WTC11 (cell line): ENCODE measurements at regions not wholly inside any gene's neighbourhood (a gene's known extent, or its start where the extent isn't known, plus 50 kb on each side); places are given as distances from the start of the nearest gene placed in this dataset.

Source experiments
- ATAC-seq: fragments of 200-7000 bp; cut with Tn5 transposase; 2 replicates; pipeline ENCODE4 v1.10.0; 2021; ENCODE audit warnings: mild to moderate bottlenecking, moderate library complexity
- CTCF ChIA-PET: fragments of 300-600 bp; sonication (Branson Sonifier 250); formaldehyde crosslinking; loops from one replicate; lab custom pipeline; 2021; ENCODE audit warnings: antibody characterized with exemption; lab: Charles Lee
- POLR2A ChIA-PET: fragments of 350-600 bp; sonication (Branson Sonifier 250); formaldehyde crosslinking; loops from one replicate; lab custom pipeline; 2021; ENCODE audit warnings: antibody characterized with exemption; lab: Charles Lee
- DNase-seq: peaks from one replicate; pipeline ENCODE4 v3.0.0; 2021; ENCODE audit warnings: low spot score
- H3K27ac Mint-ChIP-seq: 2 replicates; pipeline ENCODE4 v1.8.0; 2021; ENCODE audit warnings: mixed read lengths
- H3K27me3 Mint-ChIP-seq: 2 replicates; pipeline ENCODE4 v1.8.0; 2021; ENCODE audit warnings: low read depth, mild to moderate bottlenecking, moderate library complexity, mixed read lengths
- H3K36me3 Mint-ChIP-seq: 2 replicates; pipeline ENCODE4 v1.8.0; 2021; ENCODE audit warnings: mixed read lengths
- H3K4me1 Mint-ChIP-seq: 2 replicates; pipeline ENCODE4 v1.8.0; 2022; ENCODE audit warnings: mixed read lengths
- H3K4me3 Mint-ChIP-seq: 2 replicates; pipeline ENCODE4 v1.8.0; 2021; ENCODE audit warnings: mild to moderate bottlenecking, moderate library complexity, mixed read lengths
- H3K9me3 Mint-ChIP-seq: 2 replicates; pipeline ENCODE4 v1.8.0; 2021; ENCODE audit warnings: mixed read lengths
- ARID4B ChIP-seq: sonication (generic); formaldehyde crosslinking; IDR thresholded peaks from 2 replicates; pipeline ENCODE4 v1.8.0; 2023; ENCODE audit warnings: missing genetic modification reagents, mild to moderate bottlenecking, borderline replicate concordance
- ATF1 ChIP-seq: sonication (generic); formaldehyde crosslinking; IDR thresholded peaks from 2 replicates; pipeline ENCODE4 v1.8.1; 2023; ENCODE audit warnings: mild to moderate bottlenecking, moderate library complexity, missing genetic modification reagents
- ATF3 ChIP-seq: sonication (generic); formaldehyde crosslinking; conservative IDR thresholded peaks from 2 replicates; pipeline ENCODE4 v1.8.1; 2022; ENCODE audit warnings: mild to moderate bottlenecking, missing genetic modification reagents
- CBFB ChIP-seq: sonication (generic); formaldehyde crosslinking; IDR thresholded peaks from 2 replicates; pipeline ENCODE4 v1.8.1; 2022; ENCODE audit warnings: mild to moderate bottlenecking, low read depth, missing genetic modification reagents
- E2F4 ChIP-seq: sonication (generic); formaldehyde crosslinking; IDR thresholded peaks from 2 replicates; pipeline ENCODE4 v1.8.1; 2022; ENCODE audit warnings: low read depth, mild to moderate bottlenecking, moderate library complexity, missing genetic modification reagents, borderline replicate concordance
- ELF4 ChIP-seq: sonication (generic); formaldehyde crosslinking; IDR thresholded peaks from 2 replicates; pipeline ENCODE4 v1.8.1; 2022; ENCODE audit warnings: low read depth, mild to moderate bottlenecking, moderate library complexity, missing genetic modification reagents
- ESRRA ChIP-seq: sonication (generic); formaldehyde crosslinking; IDR thresholded peaks from 2 replicates; pipeline ENCODE4 v1.8.1; 2022; ENCODE audit warnings: mild to moderate bottlenecking, missing genetic modification reagents, borderline replicate concordance
- ETV6 ChIP-seq: sonication (generic); formaldehyde crosslinking; IDR thresholded peaks from 2 replicates; pipeline ENCODE4 v1.8.1; 2022; ENCODE audit warnings: mild to moderate bottlenecking, missing genetic modification reagents
- FOXJ3 ChIP-seq: sonication (generic); formaldehyde crosslinking; IDR thresholded peaks from 2 replicates; pipeline ENCODE4 v1.9.0; 2021; ENCODE audit warnings: missing genetic modification reagents, mild to moderate bottlenecking, borderline replicate concordance
- FOXK1 ChIP-seq: sonication (generic); formaldehyde crosslinking; IDR thresholded peaks from 2 replicates; pipeline ENCODE4 v1.8.0; 2022; ENCODE audit warnings: mild to moderate bottlenecking, moderate library complexity, missing genetic modification reagents
- FOXP1 ChIP-seq: sonication (generic); formaldehyde crosslinking; IDR thresholded peaks from 2 replicates; pipeline ENCODE4 v1.8.0; 2022; ENCODE audit warnings: missing genetic modification reagents, mild to moderate bottlenecking, moderate library complexity, borderline replicate concordance
- IRF2 ChIP-seq: sonication (generic); formaldehyde crosslinking; IDR thresholded peaks from 2 replicates; pipeline ENCODE4 v1.8.0; 2022; ENCODE audit warnings: low read depth, missing genetic modification reagents, borderline replicate concordance
- MXD4 ChIP-seq: fragments of 250-450 bp; sonication (Bioruptor Pico); IDR thresholded peaks from 2 replicates; pipeline ENCODE4 v1.8.0; 2021; ENCODE audit warnings: mild to moderate bottlenecking, moderate library complexity, borderline replicate concordance
- MYBL2 ChIP-seq: sonication (generic); formaldehyde crosslinking; IDR thresholded peaks from 2 replicates; pipeline ENCODE4 v1.8.1; 2023; ENCODE audit warnings: mild to moderate bottlenecking, moderate library complexity, missing genetic modification reagents
- NFYB ChIP-seq: sonication (generic); formaldehyde crosslinking; conservative IDR thresholded peaks from 2 replicates; pipeline ENCODE4 v1.8.0; 2022; ENCODE audit warnings: low read depth, missing genetic modification reagents
- NR3C1 ChIP-seq: sonication (generic); formaldehyde crosslinking; conservative IDR thresholded peaks from 2 replicates; pipeline ENCODE4 v1.8.1; 2023; ENCODE audit warnings: low read depth, mild to moderate bottlenecking, missing genetic modification reagents
- PREB ChIP-seq: sonication (generic); formaldehyde crosslinking; IDR thresholded peaks from 2 replicates; pipeline ENCODE4 v1.8.1; 2022; ENCODE audit warnings: mild to moderate bottlenecking, missing genetic modification reagents, moderate library complexity, borderline replicate concordance
- PRRX2 ChIP-seq: fragments of 250-450 bp; sonication (Bioruptor Pico); IDR thresholded peaks from 2 replicates; pipeline ENCODE4 v1.8.0; 2021; ENCODE audit warnings: mild to moderate bottlenecking
- RORB ChIP-seq: fragments of 250-450 bp; sonication (Bioruptor Pico); IDR thresholded peaks from 2 replicates; pipeline ENCODE4 v1.9.0; 2021; ENCODE audit warnings: mild to moderate bottlenecking
- SMAD3 ChIP-seq: sonication (generic); formaldehyde crosslinking; IDR thresholded peaks from 2 replicates; pipeline ENCODE4 v1.8.0; 2022; ENCODE audit warnings: missing genetic modification reagents, mild to moderate bottlenecking, borderline replicate concordance
- SOX15 ChIP-seq: fragments of 250-450 bp; sonication (Bioruptor Pico); IDR thresholded peaks from 2 replicates; pipeline ENCODE4 v1.9.0; 2021; ENCODE audit warnings: mild to moderate bottlenecking
- USF1 ChIP-seq: sonication (generic); formaldehyde crosslinking; IDR thresholded peaks from 2 replicates; pipeline ENCODE4 v1.8.0; 2022; ENCODE audit warnings: mild to moderate bottlenecking, missing genetic modification reagents
- ZBTB43 ChIP-seq: sonication (generic); formaldehyde crosslinking; IDR thresholded peaks from 2 replicates; pipeline ENCODE4 v1.8.1; 2023; ENCODE audit warnings: mild to moderate bottlenecking, missing genetic modification reagents
- ZNF219 ChIP-seq: sonication (generic); formaldehyde crosslinking; IDR thresholded peaks from 2 replicates; pipeline ENCODE4 v1.8.0; 2023; ENCODE audit warnings: missing genetic modification reagents, mild to moderate bottlenecking, borderline replicate concordance
- ZNF232 ChIP-seq: sonication (generic); formaldehyde crosslinking; IDR thresholded peaks from 2 replicates; pipeline ENCODE4 v1.8.0; 2022; ENCODE audit warnings: mild to moderate bottlenecking, missing genetic modification reagents
- ZNF416 ChIP-seq: fragments of 250-450 bp; sonication (Bioruptor Pico); IDR thresholded peaks from 2 replicates; pipeline ENCODE4 v1.9.0; 2021; ENCODE audit warnings: mild to moderate bottlenecking, inconsistent platforms

- DNase-seq, result no peak
- POLR2A ChIA-PET, result no interaction called here
- Mint-ChIP-seq H3K36me3 (no peaks in the 10 kb centered on the region), H3K4me3 (no peak overlapping the region), H3K9me3 (no peaks in the 10 kb centered on the region), H3K4me1 (no peaks in the 10 kb centered on the region), H3K27me3 (no peaks in the 10 kb centered on the region), H3K27ac (no peak overlapping the region)
- no peak for ATAC-seq
- CTCF ChIA-PET, result no interaction called here
- TF ChIP-seq MYBL2 (no peak), PRRX2 (CRISPR knock-in tag) (no peak), SMAD3 (CRISPR knock-in tag) (no peak), ZNF416 (no peak), FOXJ3 (CRISPR knock-in tag) (no peak), FOXK1 (CRISPR knock-in tag) (no peak), PREB (CRISPR knock-in tag) (no peak), ZBTB43 (CRISPR knock-in tag) (no peak)
These were observed 102.9 kb upstream of the PTGFR start for GRCh38 chr1:78387871-78388270.

- Mint-ChIP-seq H3K9me3 (no peaks in the 10 kb centered on the region), H3K27me3 (no peaks in the 10 kb centered on the region), H3K27ac (no peak overlapping the region), H3K4me1 (no peaks in the 10 kb centered on the region), H3K4me3 (no peak overlapping the region), H3K36me3 (no peaks in the 10 kb centered on the region)
- no peak for TF ChIP-seq ZNF232
- no peak for TF ChIP-seq FOXP1
- no peak for TF ChIP-seq CBFB (CRISPR knock-in tag)
- no peak for TF ChIP-seq SOX15 (CRISPR knock-in tag)
- no peak for TF ChIP-seq MXD4
- TF ChIP-seq RORB, result no peak
- TF ChIP-seq NFYB, result no peak
- TF ChIP-seq USF1, result no peak
- ATAC-seq (no peak), DNase-seq (no peak)
- POLR2A ChIA-PET, result no interaction called here
- CTCF ChIA-PET, result no interaction called here
These were observed 102.5 kb upstream of the PTGFR start for GRCh38 chr1:78388275-78388674.

GRCh38 chr1:78401148-78401547 lies 89.6 kb upstream of the PTGFR start:
- no peaks in the 10 kb centered on the region; the same call in 1 of the 2 replicates for H3K27me3 Mint-ChIP-seq
- DNase-seq (no peak), ATAC-seq (no peak)
- H3K27ac Mint-ChIP-seq, result no peak overlapping the region
- CTCF ChIA-PET, result no interaction called here
- POLR2A ChIA-PET, result no interaction called here
- H3K4me3 Mint-ChIP-seq, result no peak overlapping the region
- no peaks in the 10 kb centered on the region for H3K36me3 Mint-ChIP-seq
- no peaks in the 10 kb centered on the region for H3K4me1 Mint-ChIP-seq
- peaks cover 9% of the 10 kb centered on the region for H3K9me3 Mint-ChIP-seq
- TF ChIP-seq ATF3 (CRISPR knock-in tag) (no peak), E2F4 (CRISPR knock-in tag) (no peak), ARID4B (CRISPR knock-in tag) (no peak), ELF4 (CRISPR knock-in tag) (no peak), ETV6 (no peak), ATF1 (no peak), IRF2 (CRISPR knock-in tag) (no peak), ZBTB43 (CRISPR knock-in tag) (no peak), ZNF219 (no peak), NR3C1 (CRISPR knock-in tag) (no peak), ESRRA (CRISPR knock-in tag) (no peak)
